ENCODE measurements at regions not wholly inside any gene's neighbourhood (a gene's known extent, or its start where the extent isn't known, plus 50 kb on each side); places are given as distances from the start of the nearest gene placed in this dataset.

DNA sequence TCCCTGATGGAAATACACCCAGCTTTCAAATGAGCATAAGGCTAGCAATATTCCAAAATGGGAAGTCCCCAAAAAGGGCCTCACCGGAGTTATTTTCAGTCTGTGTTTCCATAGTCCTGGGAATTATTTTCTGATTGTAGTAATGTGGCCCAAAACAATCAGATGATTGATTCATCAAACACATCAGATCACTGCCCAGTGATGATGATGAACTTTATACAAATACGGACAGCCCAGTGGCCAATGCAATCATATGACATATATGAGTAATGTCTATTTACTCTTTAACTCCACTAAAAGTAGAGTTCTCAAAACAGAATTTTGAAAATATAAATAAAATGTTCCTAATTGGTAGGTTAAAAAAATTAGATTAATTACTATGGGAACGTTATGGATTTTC, 467.8 kb downstream of the ZNF608 start:
- no peak for TF ChIP-seq CREB1 (IDR thresholded peaks at IDR 0.05)
- TF ChIP-seq CEBPB (IDR thresholded peaks at IDR 0.05; ENCODE audit: low read depth, low read length): no peak
- TF ChIP-seq SIX5 (IDR thresholded peaks at IDR 0.05; ENCODE audit: low read depth, low read length): no peak
- Histone ChIP-seq H3K56ac (replicated peaks; ENCODE audit: insufficient read length, low read depth, low read length) (no peak overlapping the region), H2BK120ac (replicated peaks; ENCODE audit: low read depth, low read length) (no peak overlapping the region), H4K20me1 (replicated peaks in 1 of 2; ENCODE audit: control insufficient read depth in 1 of 2, insufficient read depth in 2 of 2, low read length in 2 of 2) (no peaks in the 10 kb centered on the region), H3K4me1 (replicated peaks in 1 of 4; ENCODE audit: control insufficient read depth in 3 of 4, insufficient read depth in 4 of 4, low read length in 3 of 4) (0 out of 7 replicates have a peak, but pooled peaks cover 0 to 2% (median 0%) of the 10 kb centered on the region in 4 experiments), H3K79me2 (ENCODE audit: control insufficient read depth in 1 of 2, insufficient read depth in 2 of 2, low read length in 2 of 2) (no peaks in the 10 kb centered on the region), H3K18ac (ENCODE audit: extremely low read depth, low read length) (no peak overlapping the region), H4K8ac (ENCODE audit: extremely low read depth, insufficient read depth, low read length) (no peak overlapping the region), H3K23ac (ENCODE audit: insufficient read length) (no peak overlapping the region), H3K14ac (ENCODE audit: insufficient read length) (no peak overlapping the region), H2BK15ac (ENCODE audit: low read length) (no peak overlapping the region), H2AK5ac (ENCODE audit: low read depth, low read length) (no peak overlapping the region), H3K9ac (replicated peaks in 1 of 4; ENCODE audit: extremely low read depth in 1 of 4, low read depth in 3 of 4, low read length in 3 of 4) (no peak overlapping the region), H2BK5ac (ENCODE audit: low read depth, low read length) (no peak overlapping the region), H3K9me3 (ENCODE audit: insufficient read depth in 2 of 2, low read depth in 1 of 2, low read length in 1 of 2) (no peaks in the 10 kb centered on the region), H3K27me3 (replicated peaks in 1 of 4; ENCODE audit: control insufficient read depth in 3 of 4, extremely low read depth in 1 of 4, insufficient read depth in 3 of 4, low read length in 3 of 4) (no peaks in the 10 kb centered on the region), H2BK12ac (ENCODE audit: low read depth, low read length) (no peak overlapping the region), H3K27ac (ENCODE audit: low read depth, low read length) (no peak overlapping the region), H3K23me2 (ENCODE audit: low read depth, low read length) (no peaks in the 10 kb centered on the region), H3K79me1 (ENCODE audit: low read depth, low read length) (no peaks in the 10 kb centered on the region), H2BK20ac (ENCODE audit: low read length) (no peak overlapping the region), H4K91ac (replicated peaks; ENCODE audit: insufficient read length, low read length) (no peak overlapping the region), H3K4me2 (ENCODE audit: insufficient read depth in 1 of 2, low read depth in 2 of 2, low read length in 2 of 2) (no peak overlapping the region), H3K4ac (replicated peaks; ENCODE audit: insufficient read length, low read depth, low read length) (no peak overlapping the region), H2AFZ (ENCODE audit: low read length) (no peak overlapping the region), H4K5ac (ENCODE audit: insufficient read length, low read depth, low read length) (no peak overlapping the region), H3K4me3 (ENCODE audit: extremely low read depth in 1 of 4, insufficient read depth in 2 of 4, low read depth in 3 of 4, low read length in 4 of 4) (no peak overlapping the region), H3K36me3 (ENCODE audit: control insufficient read depth in 2 of 4, insufficient read depth in 4 of 4, low read length in 3 of 4) (no peaks in the 10 kb centered on the region)
- ChIA-PET POLR2A (ENCODE audit: partially characterized antibody) (no interaction called here), CTCF (ENCODE audit: partially characterized antibody) (no interaction called here)
- 82% methylated on average over 3 of the region's 3 CpGs; no CpG with 5 or more reads in 1 of the 2 experiments for WGBS, 2 experiments (ENCODE audit: extremely low coverage in 1 of 2, insufficient coverage in 1 of 2, insufficient read length in 1 of 2, insufficient replicate concordance in 2 of 2, low coverage in 1 of 2, low lambda C conversion rate in 2 of 2, missing lambda C conversion rate in 1 of 2)
- no peak for DNase-seq (ENCODE audit: low read depth in 1 of 2, low spot score in 2 of 2)
- FAIRE-seq: no peak

All from H1 (cell line).